Left lung (tissue), 4 donors: ENCODE measurements at regions not wholly inside any gene's neighbourhood (a gene's known extent, or its start where the extent isn't known, plus 50 kb on each side); places are given as distances from the start of the nearest gene placed in this dataset.

Experiments used
- ATAC-seq: fragments of 200-7000 bp; cut with Tn5 transposase; one replicate; pipeline ENCODE4 v1.9.1; 2020; ENCODE audit warnings: moderate library complexity
- DNase-seq, 4 donors: peaks; one replicate each; pipeline ENCODE4 v3.0.0-alpha.2; 2013 to 2020
- H3K27ac ChIP-seq, 2 donors: fragments of 200-600 bp; sonication (generic) in 1 of 2; one replicate each; pipeline versions ENCODE4 v1.5.0 to v1.8.0; 2020 to 2021
- H3K27me3 ChIP-seq, 2 donors: fragments of 200-600 bp; sonication (generic) in 1 of 2; one replicate each; pipeline versions ENCODE4 v1.5.0 to v1.8.0; 2020 to 2021
- H3K36me3 ChIP-seq, 2 donors: fragments of 200-600 bp; sonication (generic) in 1 of 2; one replicate each; pipeline versions ENCODE4 v1.5.0 to v1.8.0; 2020 to 2021
- H3K4me1 ChIP-seq, 2 donors: fragments of 200-600 bp; one replicate each; pipeline ENCODE4 v1.8.0; 2021
- H3K4me3 ChIP-seq, 2 donors: fragments of 200-600 bp; sonication (generic) in 1 of 2; one replicate each; pipeline versions ENCODE4 v1.5.0 to v1.8.0; 2020 to 2021; ENCODE audit warnings: mild to moderate bottlenecking in 1 of 2
- H3K9me3 ChIP-seq, 2 donors: fragments of 200-600 bp; sonication (generic) in 1 of 2; one replicate each; pipeline versions ENCODE4 v1.5.0 to v1.8.0; 2020 to 2021
- CTCF ChIP-seq, 2 donors: fragments of 200-600 bp; sonication (generic) in 1 of 2; IDR thresholded peaks; one replicate each; pipeline versions ENCODE4 v1.5.0 to v1.8.0; 2021; ENCODE audit warnings: antibody characterized with exemption in 2 of 2
- intact Hi-C, 2 donors: fragments of 100-400 bp; cut with DNase I; formaldehyde crosslinking; loops; one replicate each; pipeline versions ENCODE4 v1.11.2 to v1.14.2; 2022
- donor health status: DM: no; HTN: yes; CAD: no.
- donor health status: DM: no; HTN: no; CAD: no.

- ATAC-seq (no peak), DNase-seq (peak in 2 of 4 donors; percentile 6 to 22)
- TF ChIP-seq CTCF (IDR thresholded peaks at IDR 0.05): no peak
- Histone ChIP-seq H3K27me3 (peaks cover 0 to 36% of the 10 kb centered on the region in 2 donors), H3K4me3 (no peak overlapping the region), H3K27ac (no peak overlapping the region), H3K36me3 (no peaks in the 10 kb centered on the region), H3K9me3 (no peaks in the 10 kb centered on the region), H3K4me1 (peaks cover 0 to 22% of the 10 kb centered on the region in 2 donors)
- intact Hi-C loops: no loop called here
Observed at GRCh38 chr6:170091639-170092579, 199.0 kb downstream of the DLL1 start.

- H3K4me3 ChIP-seq: no peak overlapping the region
- intact Hi-C loops: no loop called here
- DNase-seq (peak in 1 of 4 donors; percentile 19), ATAC-seq (no peak)
- H3K9me3 ChIP-seq: no peaks in the 10 kb centered on the region
- no peaks in the 10 kb centered on the region for H3K36me3 ChIP-seq
- no peak for TF ChIP-seq CTCF (IDR thresholded peaks at IDR 0.05)
- H3K27ac ChIP-seq: no peak overlapping the region
- H3K27me3 ChIP-seq: peaks cover 0 to 28% of the 10 kb centered on the region in 2 donors
- H3K4me1 ChIP-seq: peaks cover 0 to 22% of the 10 kb centered on the region in 2 donors
Observed at GRCh38 chr6:170091000-170091638, 199.8 kb downstream of the DLL1 start.

- Histone ChIP-seq H3K27me3 (peaks cover 0 to 24% of the 10 kb centered on the region in 2 donors), H3K4me1 (peaks cover 0 to 22% of the 10 kb centered on the region in 2 donors), H3K36me3 (no peaks in the 10 kb centered on the region), H3K4me3 (no peak overlapping the region), H3K9me3 (no peaks in the 10 kb centered on the region), H3K27ac (no peak overlapping the region)
- no peak for TF ChIP-seq CTCF (IDR thresholded peaks at IDR 0.05)
- ATAC-seq (no peak), DNase-seq (no peak)
- intact Hi-C loops: no loop called here
Observed at GRCh38 chr6:170090561-170090960, 200.3 kb downstream of the DLL1 start.

GRCh38 chr6:170089963-170090362 is 200.9 kb downstream of the DLL1 start:
- intact Hi-C loops: no loop called here
- Histone ChIP-seq H3K9me3 (no peaks in the 10 kb centered on the region), H3K4me1 (peaks cover 0 to 22% of the 10 kb centered on the region in 2 donors), H3K36me3 (no peaks in the 10 kb centered on the region), H3K27me3 (peaks cover 0 to 18% of the 10 kb centered on the region in 2 donors), H3K27ac (peak overlapping the region in 1 of 2 donors; percentile 8), H3K4me3 (no peak overlapping the region)
- peak in 1 of 4 donors; percentile 27 for DNase-seq
- no peak for ATAC-seq
- TF ChIP-seq CTCF (IDR thresholded peaks at IDR 0.05): no peak

- DNase-seq (peak in 2 of 4 donors; percentile 36 to 78), ATAC-seq (no peak)
- H3K36me3 ChIP-seq: no peaks in the 10 kb centered on the region
- intact Hi-C loops: no loop called here
- H3K9me3 ChIP-seq: no peaks in the 10 kb centered on the region
- H3K4me1 ChIP-seq: peaks cover 0 to 22% of the 10 kb centered on the region in 2 donors
- peak overlapping the region in 1 of 2 donors; percentile 20 for H3K4me3 ChIP-seq
- peaks cover 0 to 11% of the 10 kb centered on the region in 2 donors for H3K27me3 ChIP-seq
- TF ChIP-seq CTCF (IDR thresholded peaks at IDR 0.05): no peak
- H3K27ac ChIP-seq: peak overlapping the region in 1 of 2 donors; percentile 61
Observed at GRCh38 chr6:170088582-170088955, 202.3 kb downstream of the DLL1 start.
